CD14-positive monocyte (primary cell): ENCODE measurements at regions not wholly inside any gene's neighbourhood (a gene's known extent, or its start where the extent isn't known, plus 50 kb on each side); places are given as distances from the start of the nearest gene placed in this dataset.

ENCODE experiments used
- DNase-seq, 3 donors: peaks; one replicate each; pipeline ENCODE4 v3.0.0-alpha.2; 2011 to 2022
- H2AFZ ChIP-seq: 2 replicates; pipeline ENCODE4 v1.6.0; 2012; ENCODE audit warnings: mild to moderate bottlenecking, low read depth, low read length, inconsistent platforms; ENCODE audit not compliant: insufficient read depth, poor library complexity, severe bottlenecking
- H3K27ac ChIP-seq, 2 donors: 1 replicate in 1 of 2; 2 replicates in 1 of 2; pipeline ENCODE4 v1.5.1; 2012 to 2013; ENCODE audit warnings: low read length in 2 of 2, control low read depth in 1 of 2, inconsistent platforms in 1 of 2, low read depth in 1 of 2, mild to moderate bottlenecking in 1 of 2
- H3K27me3 ChIP-seq, 2 donors: one replicate each; pipeline versions ENCODE4 v1.6.0 to v1.6.1; 2011 to 2013; ENCODE audit warnings: low read length in 2 of 2; ENCODE audit not compliant: control insufficient read depth in 2 of 2, insufficient read depth in 2 of 2
- H3K36me3 ChIP-seq, 2 donors: replicated peaks in 1 of 2; 1 replicate in 1 of 2; 2 replicates in 1 of 2; pipeline versions ENCODE4 v1.5.1 to v1.6.1; 2012 to 2013; ENCODE audit warnings: low read length in 2 of 2, control low read depth in 1 of 2, inconsistent platforms in 1 of 2, mild to moderate bottlenecking in 1 of 2; ENCODE audit not compliant: insufficient read depth in 2 of 2, control insufficient read depth in 1 of 2
- H3K4me1 ChIP-seq, 2 donors: 1 replicate in 1 of 2; 2 replicates in 1 of 2; pipeline versions ENCODE4 v1.5.1 to v1.6.1; 2012 to 2013; ENCODE audit warnings: low read length in 2 of 2, control low read depth in 1 of 2, inconsistent platforms in 1 of 2, mild to moderate bottlenecking in 1 of 2, moderate library complexity in 1 of 2; ENCODE audit not compliant: insufficient read depth in 2 of 2, control insufficient read depth in 1 of 2
- H3K4me2 ChIP-seq: replicated peaks from 2 replicates; pipeline ENCODE3; 2012; ENCODE audit warnings: low read length, moderate library complexity, mild to moderate bottlenecking; ENCODE audit not compliant: poor library complexity, severe bottlenecking; ENCODE audit errors: extremely low read depth
- H3K4me3 ChIP-seq, 3 experiments: fragments of 200-600 bp in 1 of 3; sonication (generic) in 1 of 3; replicated peaks in 1 of 3; 1 replicate in 2 of 3; 2 replicates in 1 of 3; pipeline ENCODE4 v1.5.1; 2011 to 2013; ENCODE audit warnings: low read length in 3 of 3, mild to moderate bottlenecking in 3 of 3, control low read depth in 2 of 3, low read depth in 2 of 3, inconsistent platforms in 1 of 3, moderate library complexity in 1 of 3
- H3K79me2 ChIP-seq: 2 replicates; pipeline ENCODE4 v1.6.0; 2012; ENCODE audit warnings: mild to moderate bottlenecking, control low read depth, inconsistent platforms, low read length, moderate library complexity; ENCODE audit not compliant: insufficient read depth
- H3K9ac ChIP-seq: 2 replicates; pipeline ENCODE4 v1.6.0; 2017; ENCODE audit warnings: low read length, mild to moderate bottlenecking; ENCODE audit not compliant: insufficient read depth, poor library complexity, severe bottlenecking
- H3K9me3 ChIP-seq, 2 donors: replicated peaks in 1 of 2; 1 replicate in 1 of 2; 2 replicates in 1 of 2; pipeline versions ENCODE4 v1.5.1 to v1.6.1; 2012 to 2013; ENCODE audit warnings: low read length in 2 of 2, control low read depth in 1 of 2; ENCODE audit not compliant: control insufficient read depth in 1 of 2, insufficient read depth in 1 of 2
- H4K20me1 ChIP-seq: 2 replicates; pipeline ENCODE4 v1.6.0; 2012; ENCODE audit warnings: mild to moderate bottlenecking, low read length, control low read depth, moderate library complexity; ENCODE audit not compliant: insufficient read depth
- H3K27ac Mint-ChIP-seq, 7 donors: one replicate each; pipeline ENCODE4 v1.8.0; 2020; ENCODE audit warnings: mild to moderate bottlenecking in 7 of 7, mixed read lengths in 7 of 7, moderate library complexity in 6 of 7, inconsistent platforms in 2 of 7
- H3K27me3 Mint-ChIP-seq, 3 donors: one replicate each; pipeline ENCODE4 v1.8.0; 2021 to 2022; ENCODE audit warnings: low read depth in 3 of 3, mild to moderate bottlenecking in 3 of 3, mixed read lengths in 3 of 3, moderate library complexity in 3 of 3, inconsistent platforms in 1 of 3
- H3K36me3 Mint-ChIP-seq, 2 donors: one replicate each; pipeline ENCODE4 v1.8.0; 2020; ENCODE audit warnings: mixed read lengths in 2 of 2, inconsistent platforms in 1 of 2, mild to moderate bottlenecking in 1 of 2
- H3K4me1 Mint-ChIP-seq: one replicate; pipeline ENCODE4 v1.8.0; 2020; ENCODE audit warnings: mild to moderate bottlenecking, mixed read lengths
- H3K4me3 Mint-ChIP-seq, 2 donors: one replicate each; pipeline ENCODE4 v1.8.0; 2020; ENCODE audit warnings: mild to moderate bottlenecking in 2 of 2, mixed read lengths in 2 of 2, moderate library complexity in 1 of 2
- H3K9me3 Mint-ChIP-seq, 7 donors: one replicate each; pipeline ENCODE4 v1.8.0; 2020 to 2022; ENCODE audit warnings: mixed read lengths in 7 of 7, mild to moderate bottlenecking in 6 of 7, moderate library complexity in 6 of 7, inconsistent platforms in 2 of 7
- CTCF ChIP-seq: fragments of 200-600 bp; IDR thresholded peaks from one replicate; pipeline ENCODE4 v1.8.0; 2022; ENCODE audit warnings: antibody characterized with exemption, mild to moderate bottlenecking
- WGBS: methylation state at CpG from one replicate; pipeline ENCODE4 v1.1.5; 2013; ENCODE audit warnings: missing lambda C conversion rate; ENCODE audit not compliant: insufficient coverage; 5-methylcytosine and 5-hydroxymethylcytosine counted together
- intact Hi-C, 2 donors: fragments of 100-400 bp; cut with micrococcal nuclease; formaldehyde crosslinking; loops; one replicate each; pipeline versions ENCODE4 v1.15.0 to v1.15.1; 2023

GRCh38 chr3:84194029-84194428 is 764.8 kb upstream of the CADM2 start:
- intact Hi-C loops, result no loop called here
- H3K9me3 Mint-ChIP-seq, result peaks cover 10 to 16% (median 12%) of the 10 kb centered on the region in 7 donors
- DNase-seq, result no peak
- no peaks in the 10 kb centered on the region for H3K27me3 Mint-ChIP-seq
- H3K27ac ChIP-seq, result no peak overlapping the region
- H3K4me1 Mint-ChIP-seq, result no peaks in the 10 kb centered on the region
- no peak overlapping the region for H3K27ac Mint-ChIP-seq
- no peak overlapping the region for H2AFZ ChIP-seq
- H3K4me3 Mint-ChIP-seq, result no peak overlapping the region
- H3K27me3 ChIP-seq, result no peaks in the 10 kb centered on the region
- no peaks in the 10 kb centered on the region for H4K20me1 ChIP-seq
- no CpG with 5 or more reads among the region's 1 CpG for WGBS
- no peak overlapping the region for H3K9ac ChIP-seq
- no peak overlapping the region for H3K4me3 ChIP-seq
- H3K79me2 ChIP-seq, result no peaks in the 10 kb centered on the region
- no peaks in the 10 kb centered on the region for H3K4me1 ChIP-seq
- no peak overlapping the region for H3K4me2 ChIP-seq
- H3K36me3 Mint-ChIP-seq, result no peaks in the 10 kb centered on the region
- H3K36me3 ChIP-seq, result no peaks in the 10 kb centered on the region
- no peak for TF ChIP-seq CTCF
- H3K9me3 ChIP-seq, result peaks cover 20 to 23% of the 10 kb centered on the region in 2 donors

GRCh38 chr3:84209474-84209873 is 749.3 kb upstream of the CADM2 start:
- no peak for TF ChIP-seq CTCF
- Histone ChIP-seq H3K27ac (no peak overlapping the region), H3K9ac (no peak overlapping the region), H3K4me2 (no peak overlapping the region), H3K36me3 (no peaks in the 10 kb centered on the region), H4K20me1 (no peaks in the 10 kb centered on the region), H3K4me1 (no peaks in the 10 kb centered on the region), H3K4me3 (no peak overlapping the region), H3K9me3 (no peaks in the 10 kb centered on the region), H3K27me3 (no peaks in the 10 kb centered on the region), H3K79me2 (no peaks in the 10 kb centered on the region), H2AFZ (no peak overlapping the region)
- intact Hi-C loops, result no loop called here
- Mint-ChIP-seq H3K36me3 (no peaks in the 10 kb centered on the region), H3K4me1 (no peaks in the 10 kb centered on the region), H3K27me3 (no peaks in the 10 kb centered on the region), H3K27ac (no peak overlapping the region), H3K9me3 (peaks cover 0 to 10% (median 6%) of the 10 kb centered on the region in 7 donors), H3K4me3 (no peak overlapping the region)
- DNase-seq, result no peak
